Fibroblast of lung (primary cell): ENCODE measurements at regions not wholly inside any gene's neighbourhood (a gene's known extent, or its start where the extent isn't known, plus 50 kb on each side); places are given as distances from the start of the nearest gene placed in this dataset.
A peak's percentile ranks its signal among the peaks of the same experiment; 100 is the strongest.

ENCODE experiments used
- DNase-seq, 2 donors: peaks; one replicate each; pipeline versions ENCODE4 v3.0.0 to v3.0.0-alpha.2; 2010; ENCODE audit warnings: low read depth in 2 of 2
- H2AFZ ChIP-seq: 2 replicates; pipeline ENCODE4 v1.5.1; 2012; ENCODE audit warnings: low read length, control low read depth, inconsistent platforms
- H3K27ac ChIP-seq: 2 replicates; pipeline ENCODE4 v1.5.1; 2011; ENCODE audit warnings: low read length, control low read depth; ENCODE audit not compliant: insufficient read depth
- H3K27me3 ChIP-seq: 2 replicates; pipeline ENCODE4 v1.5.1; 2011; ENCODE audit warnings: mild to moderate bottlenecking, low read length; ENCODE audit not compliant: control insufficient read depth, insufficient read depth
- H3K36me3 ChIP-seq: 2 replicates; pipeline ENCODE4 v1.5.1; 2011; ENCODE audit warnings: low read length; ENCODE audit not compliant: control insufficient read depth, insufficient read depth
- H3K4me1 ChIP-seq: 2 replicates; pipeline ENCODE4 v1.5.1; 2011; ENCODE audit warnings: low read length; ENCODE audit not compliant: control insufficient read depth, insufficient read depth; ENCODE audit errors: extremely low read depth
- H3K4me2 ChIP-seq: 2 replicates; pipeline ENCODE4 v1.5.1; 2011; ENCODE audit warnings: low read length, control low read depth; ENCODE audit not compliant: insufficient read depth; ENCODE audit errors: extremely low read depth
- H3K4me3 ChIP-seq, 4 experiments: fragments of 200-600 bp in 1 of 4; sonication (generic) in 1 of 4; replicated peaks in 1 of 4; 2 replicates each; pipeline ENCODE4 v1.5.1; 2011 to 2016; ENCODE audit warnings: low read length in 4 of 4, low read depth in 3 of 4, mild to moderate bottlenecking in 3 of 4, control low read depth in 2 of 4, inconsistent platforms in 1 of 4, mixed read lengths in 1 of 4; ENCODE audit not compliant: insufficient read depth in 1 of 4; ENCODE audit errors: control extremely low read depth in 1 of 4
- H3K79me2 ChIP-seq: 2 replicates; pipeline ENCODE4 v1.5.1; 2012; ENCODE audit warnings: mild to moderate bottlenecking, low read length, inconsistent platforms; ENCODE audit not compliant: control insufficient read depth, insufficient read depth
- H3K9ac ChIP-seq: 2 replicates; pipeline ENCODE4 v1.5.1; 2011; ENCODE audit warnings: mild to moderate bottlenecking, low read length, control low read depth; ENCODE audit not compliant: insufficient read depth
- H3K9me3 ChIP-seq: 2 replicates; pipeline ENCODE4 v1.5.1; 2012; ENCODE audit warnings: low read depth, low read length; ENCODE audit not compliant: control insufficient read depth, insufficient read depth
- H4K20me1 ChIP-seq: 2 replicates; pipeline ENCODE4 v1.5.1; 2011; ENCODE audit warnings: low read length; ENCODE audit not compliant: control insufficient read depth, insufficient read depth; ENCODE audit errors: extremely low read depth
- EZH2 ChIP-seq: IDR thresholded peaks from 2 replicates; pipeline ENCODE4 v1.5.1; 2012; ENCODE audit warnings: low read length, control low read depth, mild to moderate bottlenecking; ENCODE audit errors: missing control alignments
- TF ChIP-seq, protein P1 (sequence below), 2 donors: IDR thresholded peaks in 1 of 2; conservative IDR thresholded peaks in 1 of 2; 1 replicate in 1 of 2; 2 replicates in 1 of 2; pipeline ENCODE4 v1.5.1; 2011 to 2012; ENCODE audit warnings: low read length in 2 of 2, control low read depth in 1 of 2, inconsistent platforms in 1 of 2, low read depth in 1 of 2, mild to moderate bottlenecking in 1 of 2

DNA sequence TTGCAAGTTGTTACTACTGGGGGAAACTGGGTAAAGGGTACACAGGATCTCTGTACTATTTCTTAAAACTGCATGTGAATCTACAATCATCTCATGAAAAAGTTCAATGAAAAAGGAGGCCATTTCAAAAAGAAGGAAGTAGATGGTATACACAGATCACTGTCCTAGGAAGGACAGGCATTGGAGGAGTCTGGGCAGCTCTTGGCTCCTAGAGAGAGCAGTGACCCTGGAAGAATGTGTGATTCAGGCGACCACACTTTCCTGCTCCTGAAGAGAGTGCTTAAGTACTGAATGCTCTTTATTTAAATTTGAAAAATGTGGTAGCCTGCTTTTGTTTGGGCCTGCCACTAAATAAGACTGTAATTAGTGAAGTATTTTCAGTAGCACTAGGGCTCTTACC, 318.1 kb upstream of the CASK start:
- H3K27me3 ChIP-seq: no peaks in the 10 kb centered on the region
- no peak overlapping the region for H2AFZ ChIP-seq
- no peaks in the 10 kb centered on the region for H3K4me1 ChIP-seq
- TF ChIP-seq, protein P1, sequence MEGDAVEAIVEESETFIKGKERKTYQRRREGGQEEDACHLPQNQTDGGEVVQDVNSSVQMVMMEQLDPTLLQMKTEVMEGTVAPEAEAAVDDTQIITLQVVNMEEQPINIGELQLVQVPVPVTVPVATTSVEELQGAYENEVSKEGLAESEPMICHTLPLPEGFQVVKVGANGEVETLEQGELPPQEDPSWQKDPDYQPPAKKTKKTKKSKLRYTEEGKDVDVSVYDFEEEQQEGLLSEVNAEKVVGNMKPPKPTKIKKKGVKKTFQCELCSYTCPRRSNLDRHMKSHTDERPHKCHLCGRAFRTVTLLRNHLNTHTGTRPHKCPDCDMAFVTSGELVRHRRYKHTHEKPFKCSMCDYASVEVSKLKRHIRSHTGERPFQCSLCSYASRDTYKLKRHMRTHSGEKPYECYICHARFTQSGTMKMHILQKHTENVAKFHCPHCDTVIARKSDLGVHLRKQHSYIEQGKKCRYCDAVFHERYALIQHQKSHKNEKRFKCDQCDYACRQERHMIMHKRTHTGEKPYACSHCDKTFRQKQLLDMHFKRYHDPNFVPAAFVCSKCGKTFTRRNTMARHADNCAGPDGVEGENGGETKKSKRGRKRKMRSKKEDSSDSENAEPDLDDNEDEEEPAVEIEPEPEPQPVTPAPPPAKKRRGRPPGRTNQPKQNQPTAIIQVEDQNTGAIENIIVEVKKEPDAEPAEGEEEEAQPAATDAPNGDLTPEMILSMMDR (conservative IDR thresholded peaks at IDR 0.05 in 1 of 2, IDR thresholded peaks at IDR 0.05 in 1 of 2; ENCODE audit: low read depth in 1 of 2, low read length in 2 of 2): no peak
- no peak for TF ChIP-seq EZH2
- no peaks in the 10 kb centered on the region for H4K20me1 ChIP-seq
- H3K4me2 ChIP-seq: no peak overlapping the region
- H3K4me3 ChIP-seq: no peak overlapping the region
- no peak overlapping the region for H3K9ac ChIP-seq
- H3K27ac ChIP-seq: no peak overlapping the region
- no peaks in the 10 kb centered on the region for H3K36me3 ChIP-seq
- H3K79me2 ChIP-seq: no peaks in the 10 kb centered on the region
- no peaks in the 10 kb centered on the region for H3K9me3 ChIP-seq
- peak in 1 of 2 donors; percentile 8 for DNase-seq

DNA sequence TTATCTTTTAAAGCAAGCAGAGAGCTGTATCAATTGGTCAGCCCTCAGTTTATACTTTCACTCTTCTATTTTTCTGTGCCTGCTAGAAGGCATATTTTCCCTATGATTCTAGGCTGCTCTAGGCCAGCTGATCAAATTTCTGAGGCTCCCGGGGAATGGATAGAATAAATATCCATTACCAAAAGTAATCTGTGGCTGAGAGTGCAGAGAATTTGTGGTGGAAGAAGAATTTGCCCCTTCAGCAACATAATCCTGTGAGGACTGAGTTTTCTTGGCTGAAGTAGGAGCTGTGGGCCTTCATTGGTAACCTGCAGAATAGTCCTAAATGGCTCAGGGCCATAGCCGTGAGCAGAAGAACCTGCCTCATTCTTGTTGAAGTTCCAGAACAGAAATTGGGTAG, 314.6 kb upstream of the CASK start:
- H4K20me1 ChIP-seq: no peaks in the 10 kb centered on the region
- no peak for TF ChIP-seq EZH2
- TF ChIP-seq, protein P1 (conservative IDR thresholded peaks at IDR 0.05 in 1 of 2, IDR thresholded peaks at IDR 0.05 in 1 of 2; ENCODE audit: low read depth in 1 of 2, low read length in 2 of 2): no peak
- H3K9me3 ChIP-seq: no peaks in the 10 kb centered on the region
- no peak overlapping the region for H3K27ac ChIP-seq
- H3K36me3 ChIP-seq: no peaks in the 10 kb centered on the region
- no peaks in the 10 kb centered on the region for H3K79me2 ChIP-seq
- no peaks in the 10 kb centered on the region for H3K4me1 ChIP-seq
- no peak overlapping the region for H3K4me2 ChIP-seq
- DNase-seq: peak; percentile 7 to 41
- no peaks in the 10 kb centered on the region for H3K27me3 ChIP-seq
- H3K4me3 ChIP-seq: no peak overlapping the region
- H3K9ac ChIP-seq: no peak overlapping the region
- H2AFZ ChIP-seq: no peak overlapping the region

DNA sequence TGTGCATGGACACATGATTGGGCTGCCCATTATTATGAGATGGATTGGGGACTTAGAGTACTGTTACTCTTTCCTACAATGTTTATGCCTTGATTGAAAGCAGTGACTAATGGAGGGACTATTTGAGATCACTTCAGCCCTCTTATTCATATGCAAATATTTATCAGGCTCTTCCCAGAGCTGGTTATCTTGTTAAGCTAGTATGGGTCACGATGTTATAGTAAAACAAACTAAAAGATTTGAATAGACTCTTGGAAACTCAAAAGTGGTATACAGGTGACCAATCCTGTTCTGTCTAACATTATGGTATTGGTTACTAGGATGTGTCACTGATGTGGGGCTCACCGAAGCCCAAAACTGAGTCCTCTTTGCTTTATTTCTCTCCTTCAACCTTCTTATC, 306.2 kb upstream of the CASK start:
- no peak overlapping the region for H3K4me3 ChIP-seq
- H3K9me3 ChIP-seq: no peaks in the 10 kb centered on the region
- H3K36me3 ChIP-seq: no peaks in the 10 kb centered on the region
- H3K4me2 ChIP-seq: no peak overlapping the region
- no peak overlapping the region for H2AFZ ChIP-seq
- no peak for DNase-seq
- no peaks in the 10 kb centered on the region for H4K20me1 ChIP-seq
- H3K79me2 ChIP-seq: no peaks in the 10 kb centered on the region
- H3K27me3 ChIP-seq: no peaks in the 10 kb centered on the region
- H3K27ac ChIP-seq: no peak overlapping the region
- H3K9ac ChIP-seq: no peak overlapping the region
- no peaks in the 10 kb centered on the region for H3K4me1 ChIP-seq
- TF ChIP-seq EZH2: no peak
- TF ChIP-seq, protein P1 (conservative IDR thresholded peaks at IDR 0.05 in 1 of 2, IDR thresholded peaks at IDR 0.05 in 1 of 2; ENCODE audit: low read depth in 1 of 2, low read length in 2 of 2): no peak
